DMS114 treated with DMSO at 0.1 percent for 48 hours (cell line): ENCODE measurements at regions not wholly inside any gene's neighbourhood (a gene's known extent, or its start where the extent isn't known, plus 50 kb on each side); places are given as distances from the start of the nearest gene placed in this dataset.
"Not testable (repeated sequence)": the region's sequence is repeated elsewhere in the genome, so short reads cannot be mapped to it uniquely, and the experiment has no call there.

Experiments used
- DNase-seq: peaks from one replicate; lab custom pipeline; 2025; ENCODE audit not compliant: unreplicated experiment; lab: John Stamatoyannopoulos, UW

DNA sequence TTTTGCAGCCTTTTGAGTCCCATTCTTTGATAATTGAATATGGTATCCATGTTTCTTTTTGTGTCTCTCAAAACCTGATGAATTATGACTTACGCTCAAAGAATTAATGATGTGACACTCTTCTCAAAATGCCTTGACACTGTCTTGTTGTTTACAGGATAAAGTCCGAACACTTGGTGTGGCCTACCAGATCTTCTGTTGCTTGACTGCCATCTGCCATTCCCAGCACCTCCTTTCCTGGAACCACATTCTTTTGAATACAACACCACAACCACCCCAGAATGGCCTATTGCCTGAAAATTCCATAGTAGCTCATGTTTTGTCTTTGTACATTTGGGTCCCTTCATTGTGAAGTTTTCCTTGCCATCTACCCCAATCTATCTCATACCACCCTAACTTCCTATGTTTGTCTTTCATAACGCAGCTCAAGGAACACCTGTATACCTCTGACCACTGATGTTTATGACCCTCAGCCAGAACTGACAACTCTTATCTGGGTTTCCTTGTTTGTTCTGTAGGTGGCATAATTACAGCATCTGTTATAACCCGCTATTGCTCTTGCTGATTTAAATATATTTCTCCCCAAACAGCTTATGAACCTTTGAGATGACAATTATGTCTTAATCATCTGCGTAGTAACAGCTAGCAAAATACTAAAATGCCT is 991.3 kb downstream of the RAB28 start:
- DNase-seq: no peak

DNA sequence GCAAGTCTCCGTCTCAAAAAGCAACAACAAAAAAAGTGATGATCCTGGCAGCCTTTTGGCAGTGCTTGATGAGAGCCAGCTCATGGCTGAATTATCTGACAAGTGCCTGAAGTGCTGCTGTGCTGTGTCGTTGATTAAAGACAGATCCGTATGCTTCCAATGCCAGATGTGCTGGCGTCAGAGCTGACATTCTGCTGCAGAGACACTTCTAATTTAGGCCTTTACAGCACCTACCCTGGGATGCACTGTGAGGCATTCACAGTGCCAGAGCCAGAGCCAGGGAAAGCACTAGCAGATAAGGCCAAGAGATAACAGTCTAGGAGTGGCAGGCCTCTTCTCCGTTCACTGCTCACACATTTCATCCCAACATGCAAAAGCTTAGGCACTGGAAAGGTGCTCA is 995.5 kb downstream of the RAB28 start:
- DNase-seq: no peak

DNA sequence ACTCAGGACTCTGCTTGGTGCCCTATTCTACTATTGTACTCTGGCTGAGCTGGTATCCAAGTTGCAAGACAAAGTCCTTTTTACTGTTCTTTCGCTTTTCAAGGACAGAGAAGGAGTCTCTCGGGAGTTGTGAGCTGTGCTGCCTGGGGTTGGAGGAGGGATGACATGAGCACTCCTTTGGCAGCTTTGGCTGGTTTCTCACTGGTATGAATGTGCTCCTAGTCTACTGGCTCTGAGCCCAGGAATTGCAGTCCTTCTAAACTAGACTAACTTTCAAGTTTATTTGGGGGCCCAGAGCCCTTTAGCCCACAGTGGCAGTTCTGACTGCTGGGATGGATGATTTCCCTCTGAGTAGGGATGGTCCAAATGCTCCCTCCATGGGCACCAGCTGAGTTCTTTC is 997.1 kb downstream of the RAB28 start:
- DNase-seq: no peak

DNA sequence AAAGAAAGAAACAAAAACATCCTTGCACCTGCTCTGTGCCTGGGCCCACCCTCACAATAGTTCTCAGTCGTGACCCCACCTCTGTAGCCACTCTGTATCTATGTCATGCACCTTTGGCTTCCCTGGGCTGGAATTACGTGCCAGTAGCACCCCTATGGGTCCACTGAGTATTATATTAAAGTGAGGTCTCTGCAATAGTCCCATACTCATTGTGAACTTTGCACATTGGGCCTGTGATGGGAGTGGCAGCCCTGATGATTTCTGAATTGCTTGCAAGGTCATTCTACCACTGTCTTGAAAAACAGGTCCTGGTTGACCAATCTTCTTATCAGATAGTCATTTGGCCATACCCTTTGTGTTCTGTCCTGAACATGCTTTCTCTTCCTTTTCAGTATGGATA is 1012.1 kb downstream of the RAB28 start:
- DNase-seq: no peak

DNA sequence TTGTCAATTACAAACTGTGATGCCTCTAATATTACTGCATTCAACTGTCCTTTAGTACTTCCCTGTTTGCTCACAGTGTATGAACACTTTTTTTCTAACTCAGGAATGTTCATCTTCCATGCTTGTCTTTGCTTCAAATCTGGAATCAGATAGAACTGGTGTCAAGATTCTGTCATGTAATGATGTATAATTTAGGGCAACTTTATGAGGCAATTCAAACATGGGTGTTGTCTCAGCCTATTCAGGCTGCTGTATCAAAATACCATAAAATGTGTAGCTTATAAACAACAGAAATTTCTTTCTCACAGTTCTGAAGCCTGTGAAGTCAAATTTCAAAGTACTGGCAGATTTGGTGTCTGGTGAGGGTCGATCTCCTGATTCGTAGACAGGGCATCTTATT is 1012.9 kb downstream of the RAB28 start:
- DNase-seq: no peak

DNA sequence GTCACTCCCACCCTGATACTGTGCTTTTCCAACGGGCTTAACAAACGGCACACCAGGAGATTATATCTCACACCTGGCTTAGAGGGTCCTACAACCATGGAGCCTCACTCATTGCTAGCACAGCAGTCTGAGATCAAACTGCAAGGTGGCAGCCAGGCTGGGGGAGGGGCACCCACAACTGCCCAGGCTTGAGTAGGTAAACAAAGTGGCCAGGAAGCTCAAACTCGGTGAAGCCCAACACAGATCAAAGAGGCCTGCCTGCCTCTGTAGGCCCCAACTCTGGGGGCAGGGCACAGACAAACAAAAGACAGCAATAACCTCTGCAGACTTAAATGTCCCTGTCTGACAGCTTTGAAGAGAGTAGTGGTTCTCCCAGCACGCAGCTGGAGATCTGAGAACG is 1022.6 kb downstream of the RAB28 start:
- not testable (repeated sequence) for DNase-seq

DNA sequence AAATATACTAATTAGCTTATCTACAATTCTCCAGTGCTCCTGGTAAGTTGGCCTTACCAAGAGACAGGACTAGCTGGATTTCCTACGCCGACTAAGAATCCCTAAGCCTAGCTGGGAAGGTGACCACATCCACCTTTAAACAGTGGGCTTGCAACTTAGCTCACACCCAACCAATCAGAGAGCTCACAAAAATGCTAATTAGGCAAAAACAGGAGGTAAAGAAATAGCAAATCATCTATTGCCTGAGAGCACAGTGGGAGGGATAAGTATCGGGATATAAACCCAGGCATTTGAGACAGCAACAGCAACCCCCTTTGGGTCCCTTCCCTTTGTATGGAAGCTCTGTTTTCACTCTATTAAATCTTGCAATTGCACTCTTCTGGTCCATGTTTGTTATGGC is 1025.0 kb downstream of the RAB28 start:
- DNase-seq: no peak

DNA sequence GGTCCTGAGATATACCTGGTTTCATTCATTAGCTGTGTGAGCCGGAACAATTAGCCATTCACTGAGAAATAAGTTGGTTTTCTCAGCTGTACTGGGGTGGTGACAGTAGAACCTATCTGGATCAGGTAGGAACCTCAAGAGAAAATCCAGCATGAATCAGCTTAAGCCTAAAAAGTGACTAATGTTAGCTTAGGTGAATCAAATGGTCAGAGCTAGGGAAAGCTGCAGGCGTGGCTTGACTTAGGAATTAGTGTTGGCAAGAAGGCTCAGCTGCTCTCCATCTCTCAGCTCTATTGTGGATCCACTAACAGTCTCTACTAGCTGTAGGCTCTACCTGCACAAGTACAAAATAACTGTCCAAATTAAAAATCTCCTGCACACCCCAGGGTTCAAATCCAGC is 1025.5 kb downstream of the RAB28 start:
- DNase-seq: no peak

DNA sequence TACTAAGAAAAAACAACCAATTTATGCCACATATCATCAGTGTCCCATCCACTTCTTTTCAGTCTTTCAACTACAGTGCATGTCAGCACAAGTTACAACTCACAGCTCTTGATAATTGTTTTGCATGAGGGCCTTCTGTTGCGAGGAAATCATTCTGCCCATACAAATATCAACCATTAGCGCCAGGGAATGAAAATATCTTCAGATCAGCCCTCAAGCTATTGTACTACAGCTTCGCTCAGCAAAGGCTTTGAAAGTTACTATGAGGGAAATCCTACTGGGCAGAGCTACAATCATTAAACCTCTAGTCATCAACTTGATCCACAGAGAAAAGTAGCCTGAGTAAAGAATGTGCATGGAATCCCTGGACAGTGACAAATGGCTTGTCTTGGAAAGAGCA is 1023.6 kb upstream of the HS3ST1 start:
- no peak for DNase-seq

DNA sequence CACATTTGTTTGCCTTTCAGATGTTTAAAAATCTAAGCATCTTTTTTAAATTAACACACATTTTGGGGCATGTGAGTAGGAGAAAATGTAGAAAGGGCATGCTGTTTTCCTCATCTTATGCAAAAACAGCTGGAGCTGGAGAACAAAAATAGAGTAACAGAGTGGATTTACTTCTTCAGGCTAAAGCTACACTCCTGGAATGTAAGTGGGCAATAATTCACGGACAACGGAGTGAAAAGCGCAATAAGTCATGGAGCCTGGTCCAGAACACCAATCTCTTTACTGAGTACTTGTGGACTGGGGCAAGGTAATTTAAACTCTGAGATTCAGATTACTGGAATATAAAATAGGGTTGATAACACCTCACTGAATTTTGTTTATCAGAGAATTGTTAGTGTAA is 1018.8 kb upstream of the HS3ST1 start:
- no peak for DNase-seq

DNA sequence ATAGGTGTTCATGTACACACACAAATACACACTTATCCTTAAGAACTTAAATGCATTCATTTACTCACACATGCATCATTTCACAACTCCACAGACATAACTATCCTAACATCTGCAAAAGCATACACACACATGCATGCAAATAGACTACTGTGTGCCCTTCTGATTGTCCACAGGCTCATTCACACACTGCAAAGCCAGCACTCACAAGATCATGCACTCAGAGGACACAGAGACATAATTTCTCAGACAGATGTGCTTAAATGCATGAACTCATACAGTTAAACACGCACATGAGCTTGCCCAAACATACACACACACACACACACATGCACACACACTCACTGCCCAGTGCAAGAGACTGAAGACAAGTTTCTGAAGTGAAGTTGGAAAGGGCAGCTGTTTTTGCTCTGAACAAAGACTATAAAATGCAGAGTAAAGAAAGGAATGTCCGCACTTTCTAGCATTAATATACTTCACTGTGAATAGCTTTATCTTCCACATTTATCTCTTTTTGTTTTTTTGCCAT is 1018.0 kb upstream of the HS3ST1 start:
- DNase-seq: no peak

DNA sequence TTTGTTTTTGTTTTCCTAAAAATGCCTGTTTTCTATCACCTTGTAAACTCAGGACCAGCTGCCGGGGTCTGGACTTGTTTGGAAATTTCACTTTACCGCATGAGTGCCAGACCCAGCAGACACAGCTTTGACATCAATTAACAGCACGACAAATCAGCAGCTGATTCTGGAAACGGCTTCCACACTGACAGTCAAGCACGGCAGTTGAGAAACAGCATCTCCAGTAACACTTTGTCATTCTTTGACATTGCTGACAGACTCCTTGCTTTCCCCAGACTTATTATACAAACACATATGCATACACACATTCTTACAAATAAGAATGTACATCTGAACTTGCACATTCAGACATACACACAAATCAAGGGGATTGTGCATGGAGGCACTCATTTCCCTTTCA is 1017.6 kb upstream of the HS3ST1 start:
- no peak for DNase-seq

DNA sequence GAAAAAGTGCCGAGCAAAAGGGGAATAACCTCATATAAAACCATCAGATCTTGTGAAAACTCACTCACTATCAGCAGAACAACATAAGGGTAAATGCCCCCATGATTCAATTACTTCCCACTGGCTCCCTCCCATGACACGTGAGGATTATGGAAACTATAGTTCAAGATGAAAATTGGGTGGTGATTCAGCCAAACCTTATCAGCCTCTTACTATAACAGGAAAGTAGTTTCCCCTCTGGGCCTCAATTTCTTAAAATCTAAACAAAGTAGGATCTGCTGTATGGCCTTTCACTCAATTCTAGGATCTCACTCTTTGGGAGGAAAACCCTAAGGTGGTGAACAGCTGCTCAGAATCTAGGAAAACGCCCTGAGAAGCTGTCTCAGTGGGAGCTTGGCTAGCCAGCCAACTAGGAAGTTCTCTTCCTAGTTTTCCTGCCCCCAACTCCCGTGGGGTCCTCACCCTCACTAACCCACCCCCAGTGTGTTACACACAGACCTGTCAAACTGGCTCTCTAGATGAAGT is 1017.1 kb upstream of the HS3ST1 start:
- DNase-seq: no peak

DNA sequence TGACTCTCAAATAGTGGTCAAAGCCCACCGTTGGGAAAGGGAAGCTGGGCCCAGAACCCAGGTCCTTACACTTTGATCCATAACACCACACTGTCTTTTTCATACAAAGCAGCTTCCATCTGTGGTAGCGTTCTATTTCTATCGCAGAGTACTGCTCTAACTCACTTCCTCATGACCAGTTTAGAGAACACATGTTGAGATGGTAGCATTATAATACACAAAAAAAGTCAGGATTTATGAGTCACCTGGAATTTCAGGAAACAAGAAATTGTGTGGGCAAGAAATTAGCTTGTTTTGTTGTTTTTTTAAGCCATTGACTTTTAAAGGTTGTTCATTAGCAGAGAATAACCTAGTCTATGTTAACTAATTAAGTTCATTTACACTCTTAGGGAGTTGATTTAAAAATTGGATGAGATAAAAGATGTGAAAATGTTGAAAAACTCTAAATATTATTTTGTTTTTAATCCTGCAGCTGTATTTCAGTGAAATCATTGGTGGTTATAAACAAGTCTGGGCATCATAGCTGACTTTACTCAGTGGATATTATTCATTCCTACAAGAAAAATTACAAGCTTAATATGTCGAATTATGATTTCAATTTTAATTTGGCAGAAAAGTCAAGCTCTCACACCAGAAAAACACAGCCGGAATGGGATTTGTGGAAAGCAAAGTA is 1011.1 kb upstream of the HS3ST1 start:
- no peak for DNase-seq

DNA sequence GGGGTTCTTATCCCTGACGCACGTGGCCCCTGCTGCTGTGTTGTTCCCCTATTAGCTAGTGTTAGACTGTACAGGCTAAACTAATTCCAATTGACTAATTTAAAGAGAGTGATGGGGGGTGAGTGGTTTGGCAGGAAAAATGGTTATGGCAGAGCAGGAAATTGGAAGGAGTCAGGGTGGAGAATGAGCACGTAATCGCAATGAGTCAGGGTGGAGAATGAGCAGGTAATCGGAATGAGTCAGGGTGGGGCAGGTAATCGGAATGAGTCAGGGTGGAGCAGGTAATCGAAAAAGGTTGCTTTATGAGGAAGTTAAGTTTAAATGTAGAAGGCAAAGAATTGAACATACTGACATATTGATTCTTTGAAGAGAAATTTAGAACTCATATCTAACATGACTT is 1002.6 kb upstream of the HS3ST1 start:
- not testable (repeated sequence) for DNase-seq

DNA sequence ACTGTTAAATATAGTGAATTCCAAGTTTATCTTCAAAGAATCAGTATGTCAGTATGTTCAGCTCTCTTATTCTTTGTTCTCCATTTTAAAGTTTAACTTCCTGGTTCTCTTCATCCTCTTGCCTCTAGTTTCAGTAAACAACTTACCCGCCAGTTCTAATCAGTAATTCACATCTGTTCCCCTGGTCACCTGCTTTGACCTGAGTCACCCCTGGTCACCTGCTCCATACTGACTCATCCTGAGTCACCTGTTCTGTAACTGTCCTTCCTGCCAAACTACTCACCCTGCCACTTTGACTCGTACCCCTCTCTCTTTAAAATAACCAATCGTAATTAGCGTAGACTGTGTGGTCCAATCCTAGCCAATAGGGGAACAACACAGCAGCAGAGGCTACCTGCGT is 992.7 kb upstream of the HS3ST1 start:
- no peak for DNase-seq

DNA sequence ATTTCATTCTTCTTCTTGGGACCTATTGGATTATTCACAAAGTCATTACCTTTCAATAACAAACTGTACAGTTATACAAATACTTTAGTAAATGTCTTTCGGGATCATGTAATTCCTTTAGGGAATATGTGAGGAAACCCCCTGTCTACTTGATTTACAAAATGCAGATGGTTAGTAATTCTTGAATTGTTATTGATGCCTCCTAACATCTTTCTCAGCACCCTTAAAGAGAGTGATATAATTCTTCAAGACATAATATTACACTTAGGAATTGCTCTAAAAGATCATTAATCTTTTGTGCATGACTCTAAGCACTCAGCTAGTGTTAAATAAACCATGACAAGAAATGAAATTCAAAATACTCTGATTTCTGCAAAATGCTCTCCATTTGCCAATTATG is 988.1 kb upstream of the HS3ST1 start:
- no peak for DNase-seq

DNA sequence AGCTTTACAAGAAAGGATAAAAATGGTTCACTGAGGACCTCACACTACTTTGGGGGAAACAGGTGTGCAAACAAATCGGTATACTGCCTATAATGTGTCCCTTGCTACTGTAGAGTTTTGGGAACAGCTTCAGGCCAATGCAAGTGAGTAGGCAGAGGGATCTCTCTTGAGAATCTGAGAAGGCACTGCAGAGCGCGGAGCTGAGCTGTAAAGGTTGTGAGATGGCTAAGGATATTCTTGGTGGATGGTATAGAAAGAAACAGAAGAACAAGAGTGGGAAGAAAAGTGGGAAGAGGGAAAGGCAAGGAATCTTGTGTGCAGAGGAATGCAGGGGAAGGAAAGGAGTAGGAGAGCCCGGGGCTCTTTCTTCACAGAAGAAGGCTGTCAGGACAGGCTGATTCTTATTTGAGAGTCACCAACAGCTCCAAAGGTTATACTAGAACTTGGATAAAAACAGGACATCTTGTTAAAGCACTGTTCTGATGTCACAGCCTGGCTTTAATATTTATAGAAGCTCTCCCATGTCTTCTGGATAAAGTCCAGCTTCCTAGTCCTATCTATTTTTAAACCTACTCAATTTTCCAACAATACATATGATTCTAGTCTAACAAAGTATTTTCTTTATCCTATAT is 985.6 kb upstream of the HS3ST1 start:
- no peak for DNase-seq

DNA sequence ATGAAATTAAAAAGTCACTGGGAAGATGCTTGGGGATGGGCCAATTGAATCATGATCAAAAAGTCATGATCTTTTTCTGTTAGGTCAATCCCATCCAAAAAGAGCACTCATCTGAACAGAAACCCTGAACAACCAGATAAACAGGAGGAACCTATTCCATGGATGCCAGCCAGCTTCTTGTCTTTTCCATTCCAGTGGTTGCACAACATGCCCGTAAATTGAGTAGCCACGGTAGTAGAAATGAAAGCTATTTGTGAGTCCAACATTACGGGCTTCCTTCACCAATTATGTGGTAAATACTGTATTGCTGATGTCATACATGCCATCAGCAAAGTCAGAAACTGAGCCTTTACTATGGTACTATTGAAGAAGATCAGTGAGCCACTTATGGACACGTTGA is 982.4 kb upstream of the HS3ST1 start:
- no peak for DNase-seq

DNA sequence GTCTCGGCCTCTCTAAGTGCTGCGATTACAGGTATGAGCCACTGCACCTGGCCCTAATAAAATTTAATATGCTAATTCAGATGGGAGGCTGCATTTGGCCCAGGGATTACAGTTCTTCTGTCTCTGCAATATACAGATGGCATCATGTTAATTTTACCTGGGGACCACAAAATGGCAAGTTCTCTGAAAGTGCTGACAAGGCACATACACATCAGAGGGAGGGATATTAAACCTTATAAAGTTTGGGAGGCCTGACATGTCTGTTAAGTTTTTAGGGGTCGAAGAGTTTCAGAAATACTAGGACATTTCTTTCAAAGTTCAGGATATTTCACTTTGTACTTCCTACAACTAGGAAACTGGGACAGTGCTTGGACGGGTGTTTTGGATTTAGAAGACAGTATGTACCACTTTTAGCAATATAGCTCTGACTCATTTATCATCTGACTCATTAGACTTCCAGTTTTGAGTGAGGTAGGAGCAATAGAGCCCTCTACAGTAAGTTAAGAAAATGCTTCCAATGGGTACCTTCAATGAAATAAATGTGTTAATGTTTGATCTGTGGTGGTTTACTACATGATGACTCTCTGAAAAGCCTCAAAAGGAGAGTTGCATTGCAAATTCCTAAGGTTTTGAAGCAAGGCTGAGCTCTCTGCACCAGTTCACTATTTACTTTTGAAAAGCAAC is 981.0 kb upstream of the HS3ST1 start:
- DNase-seq: no peak

DNA sequence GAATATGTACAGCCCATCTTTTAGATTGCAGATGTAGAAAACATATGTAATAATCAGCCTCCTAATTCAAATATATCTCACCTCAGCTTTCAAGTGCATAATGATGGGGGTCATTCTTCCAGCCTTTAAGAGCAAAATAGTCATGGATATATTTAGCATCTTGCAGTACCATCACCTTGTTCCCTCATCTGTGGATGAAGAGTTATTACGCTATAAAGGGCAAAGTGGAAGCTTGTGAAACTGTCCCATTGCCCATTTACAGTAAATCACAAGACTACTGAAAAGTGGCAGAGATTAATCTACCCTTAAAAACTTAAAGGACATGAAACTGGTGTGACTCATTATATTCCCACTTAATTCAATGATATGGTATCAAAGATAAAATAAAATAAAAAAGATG is 979.7 kb upstream of the HS3ST1 start:
- DNase-seq: no peak

DNA sequence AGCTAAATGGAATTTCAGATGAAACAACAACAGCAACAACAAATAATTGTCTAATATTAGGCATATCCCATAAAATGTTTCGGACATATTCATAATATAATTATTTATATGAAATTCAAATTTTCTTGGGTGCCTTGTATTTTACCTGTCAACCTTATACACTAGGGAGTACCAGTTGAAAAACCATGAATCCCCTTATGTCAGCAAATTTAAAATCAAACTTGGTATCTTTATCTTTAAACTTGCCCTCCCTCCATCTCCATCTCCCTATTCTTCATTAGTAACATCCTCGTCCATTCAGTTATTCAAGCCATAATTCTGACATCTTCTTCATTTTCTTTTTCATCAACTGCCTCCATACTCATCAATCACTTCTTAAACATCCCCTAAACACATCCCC is 974.5 kb upstream of the HS3ST1 start:
- no peak for DNase-seq
